GM21390 (cell line): ENCODE measurements at regions not wholly inside any gene's neighbourhood (a gene's known extent, or its start where the extent isn't known, plus 50 kb on each side); places are given as distances from the start of the nearest gene placed in this dataset.
A peak's percentile ranks its signal among the peaks of the same experiment; 100 is the strongest.

Source experiments
- ATAC-seq: cut with Tn5 transposase; IDR thresholded peaks from one replicate; pipeline ENCODE4 v1.9.1; 2021; ENCODE audit not compliant: unreplicated experiment

DNA sequence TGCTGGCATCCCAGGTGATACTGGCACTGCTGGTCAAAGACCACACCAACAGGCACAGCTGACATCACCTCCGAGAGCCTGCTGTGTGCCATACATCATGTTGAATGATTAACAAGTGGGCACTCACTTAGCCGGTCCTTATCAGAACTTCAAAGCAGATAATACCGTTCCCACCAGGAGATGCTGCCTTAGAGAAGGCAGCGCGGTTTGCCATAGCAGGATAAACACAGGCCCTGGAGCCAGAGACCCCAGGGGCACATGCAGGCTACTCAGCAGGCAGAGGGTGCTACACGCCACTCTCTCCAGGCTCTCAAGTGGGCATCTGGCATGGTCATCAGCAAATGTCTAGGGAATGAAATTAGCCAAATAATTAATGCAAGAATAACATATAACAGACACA lies 86.5 kb upstream of the CST7 start:
- ATAC-seq, result no peak

DNA sequence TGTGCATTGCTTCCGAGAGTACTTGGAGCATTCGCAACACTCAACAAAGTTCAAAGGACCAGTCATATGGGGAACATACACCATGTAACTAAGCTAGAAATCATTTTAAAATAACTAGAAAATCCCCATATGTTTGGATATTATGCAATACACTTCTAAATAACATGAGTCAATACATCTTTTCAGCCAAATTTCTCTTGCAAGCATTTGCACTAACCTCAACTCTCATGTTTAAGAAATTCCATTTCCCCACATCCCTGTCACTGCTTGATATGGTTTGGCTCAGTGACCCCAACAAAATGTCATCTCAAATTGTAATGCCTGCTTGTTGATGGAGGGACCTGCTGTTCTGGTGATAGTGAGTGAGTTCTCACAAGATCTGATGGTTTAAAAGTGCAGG lies 85.7 kb upstream of the CST7 start:
- no peak for ATAC-seq

DNA sequence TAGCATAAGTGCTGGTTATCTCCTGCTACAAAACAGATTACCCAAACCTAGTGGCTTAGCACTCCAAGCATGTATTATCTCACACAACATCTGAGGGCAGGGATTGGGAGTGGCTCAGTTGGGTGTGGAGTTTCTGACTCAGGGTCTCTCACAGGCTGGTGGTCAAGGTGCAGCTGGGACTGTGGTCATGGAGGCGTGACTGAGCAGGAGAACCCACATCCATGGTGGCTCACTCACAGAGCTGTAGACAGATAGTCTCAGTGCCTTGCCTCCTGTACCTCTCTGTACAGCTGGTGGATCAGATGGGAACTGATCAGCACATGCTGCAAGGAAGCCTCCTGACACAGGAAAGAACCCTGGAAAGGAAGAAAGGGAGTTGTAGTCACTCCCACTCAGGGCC lies 83.1 kb upstream of the CST7 start:
- ATAC-seq, result no peak

DNA sequence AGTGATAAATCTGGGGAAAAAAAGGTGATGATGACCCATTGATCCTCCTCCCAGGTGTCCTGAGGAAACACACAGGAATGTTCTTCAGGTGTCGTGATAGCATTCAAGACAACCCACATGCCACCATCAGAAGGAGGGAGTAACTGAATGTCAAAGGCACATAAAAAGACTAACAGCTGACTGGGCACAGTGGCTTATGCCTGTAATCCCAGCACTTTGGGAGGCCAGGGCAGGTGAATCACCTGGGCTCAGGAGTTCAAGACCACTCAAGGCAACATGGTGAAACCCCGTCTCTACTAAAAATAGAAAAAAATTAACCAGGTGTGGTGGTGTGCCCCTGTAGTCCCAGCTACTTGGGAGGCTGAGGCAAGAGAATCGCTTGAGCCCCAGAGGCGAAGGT lies 82.3 kb upstream of the CST7 start:
- ATAC-seq, result no peak

DNA sequence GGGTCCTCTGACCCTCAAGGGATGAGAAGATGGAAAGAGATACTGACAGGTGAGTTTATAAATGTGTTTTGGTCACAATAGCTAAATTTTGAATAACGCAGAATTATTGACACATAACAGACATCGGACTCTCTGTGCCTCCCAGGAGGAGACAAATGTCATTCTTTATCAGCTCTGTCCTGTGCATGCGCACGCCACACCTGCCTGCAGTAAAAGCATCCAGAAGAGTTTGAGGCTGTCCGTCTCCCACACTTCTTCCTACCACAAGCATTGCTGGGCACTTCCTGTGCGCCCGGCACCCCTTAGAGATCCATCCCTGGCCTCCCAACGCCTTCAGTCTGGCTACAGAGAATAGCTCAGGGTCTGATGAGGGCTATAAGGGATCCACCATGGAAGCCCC lies 81.5 kb upstream of the CST7 start:
- no peak for ATAC-seq

DNA sequence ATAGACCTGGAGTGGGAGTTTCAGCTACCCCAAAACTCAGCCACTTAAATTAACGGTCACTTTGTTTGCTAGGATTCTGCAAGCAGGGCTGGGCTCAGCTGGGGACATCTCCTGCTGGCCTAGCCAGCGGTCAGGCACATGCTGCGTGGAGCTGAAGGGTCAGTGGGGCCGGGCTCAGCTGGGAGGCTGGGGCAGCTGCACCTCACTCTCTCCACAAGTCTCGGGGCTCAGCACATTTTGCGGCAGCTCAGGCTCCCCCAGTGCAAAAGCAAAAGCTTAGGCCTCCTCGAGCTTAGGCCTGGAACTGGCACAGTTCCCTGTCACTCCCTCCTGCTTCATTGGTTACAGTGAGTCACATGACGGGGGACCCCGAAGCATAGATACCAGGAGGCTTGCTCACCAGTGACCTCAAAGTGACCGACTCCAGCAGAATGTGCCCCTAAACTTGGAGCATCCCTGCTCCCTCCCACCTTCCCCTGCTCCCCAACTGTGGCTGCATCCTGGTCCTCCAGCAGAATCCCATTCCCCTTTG lies 80.6 kb upstream of the CST7 start:
- no peak for ATAC-seq

DNA sequence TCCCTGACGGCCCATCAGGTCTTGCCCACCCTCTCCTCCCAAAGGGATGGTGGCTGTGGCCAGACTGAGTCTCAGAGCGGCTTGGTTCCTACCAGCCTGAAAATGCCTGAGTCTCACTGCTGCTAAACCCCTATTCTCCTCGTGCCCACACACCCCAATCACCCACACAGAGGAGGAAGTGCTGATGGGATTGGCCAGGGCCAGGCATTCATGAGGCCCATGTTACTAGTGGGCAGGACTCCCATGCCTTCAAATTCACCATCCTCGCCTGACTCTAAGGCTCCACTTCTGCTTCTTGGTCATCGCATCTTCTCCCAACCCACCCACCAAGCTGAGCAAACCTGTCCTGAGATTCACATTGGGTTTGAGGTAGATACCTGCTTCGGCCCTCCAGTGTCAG lies 80.1 kb upstream of the CST7 start:
- ATAC-seq, result no peak

DNA sequence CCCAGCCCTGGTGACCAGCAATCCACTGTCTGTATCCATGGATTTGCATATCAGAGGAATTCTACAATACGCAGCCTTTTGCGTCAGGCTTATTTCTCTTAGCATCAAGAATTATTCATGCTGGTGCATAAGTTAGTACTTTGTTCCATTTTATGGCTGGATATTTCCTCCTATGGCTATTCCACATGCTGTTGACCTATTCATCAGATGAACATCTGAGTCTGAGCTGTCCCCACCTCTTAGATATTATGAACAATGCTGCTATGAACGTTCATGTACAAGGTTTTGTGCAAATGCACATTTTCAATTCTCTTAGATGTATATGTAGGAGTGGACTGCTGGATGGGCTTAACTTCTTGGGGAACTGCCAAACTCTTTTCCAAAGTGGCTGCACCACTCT lies 79.0 kb upstream of the CST7 start:
- ATAC-seq, result no peak

DNA sequence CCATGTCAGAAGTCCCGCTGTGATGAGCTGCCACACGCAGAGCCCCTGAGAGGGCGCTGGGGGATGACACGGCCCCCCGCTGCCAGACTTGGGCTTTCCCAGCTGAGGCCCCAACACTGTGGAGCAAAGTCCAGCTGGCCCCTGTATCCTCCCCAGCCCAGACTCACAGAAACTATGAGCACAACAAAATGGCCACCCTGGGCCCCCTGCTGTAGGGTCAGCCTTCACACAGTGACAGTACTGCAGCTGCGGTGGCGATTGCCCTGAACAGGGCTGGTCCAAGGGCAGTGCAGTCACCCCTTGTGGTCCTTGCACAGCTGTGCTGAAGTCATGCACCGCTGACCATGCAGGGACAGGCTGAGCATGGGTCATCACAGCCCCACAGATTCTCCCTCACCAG lies 78.2 kb upstream of the CST7 start:
- no peak for ATAC-seq

DNA sequence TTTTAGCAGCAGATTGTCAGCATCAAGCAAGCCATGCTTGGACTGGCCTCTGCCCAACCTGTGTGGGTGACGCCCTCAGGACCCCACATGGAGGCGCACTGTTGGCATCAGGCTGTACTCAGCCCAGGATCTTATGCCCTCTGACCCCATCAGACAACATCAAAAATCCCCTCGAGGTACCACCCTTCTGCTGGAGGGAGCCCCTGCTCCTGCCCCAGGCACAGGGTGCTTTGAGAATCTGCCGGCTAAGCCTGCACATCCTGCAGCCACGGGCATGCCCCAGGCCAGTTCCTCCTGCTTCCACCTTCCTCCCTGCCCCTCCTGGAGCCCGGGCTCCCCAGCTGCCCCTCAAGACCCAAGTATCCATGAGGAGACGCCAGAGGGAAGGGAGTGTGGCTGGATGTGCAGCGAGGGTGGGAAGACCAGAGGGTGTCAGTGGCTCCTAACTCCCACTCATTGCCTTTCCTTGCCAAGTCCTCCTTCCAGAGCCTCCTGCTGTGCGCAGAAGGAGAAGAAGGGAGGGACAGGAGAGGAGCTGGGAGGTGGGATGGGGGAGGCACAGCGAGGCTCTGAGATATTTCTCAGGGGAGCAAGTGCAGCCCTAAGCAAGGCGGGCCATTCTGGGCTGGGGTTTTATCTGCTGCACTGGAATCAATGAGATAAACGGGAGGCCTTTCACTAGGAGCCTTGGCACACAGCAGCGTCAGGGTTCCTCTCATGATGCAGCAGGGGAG lies 77.4 kb upstream of the CST7 start:
- ATAC-seq, result no peak

DNA sequence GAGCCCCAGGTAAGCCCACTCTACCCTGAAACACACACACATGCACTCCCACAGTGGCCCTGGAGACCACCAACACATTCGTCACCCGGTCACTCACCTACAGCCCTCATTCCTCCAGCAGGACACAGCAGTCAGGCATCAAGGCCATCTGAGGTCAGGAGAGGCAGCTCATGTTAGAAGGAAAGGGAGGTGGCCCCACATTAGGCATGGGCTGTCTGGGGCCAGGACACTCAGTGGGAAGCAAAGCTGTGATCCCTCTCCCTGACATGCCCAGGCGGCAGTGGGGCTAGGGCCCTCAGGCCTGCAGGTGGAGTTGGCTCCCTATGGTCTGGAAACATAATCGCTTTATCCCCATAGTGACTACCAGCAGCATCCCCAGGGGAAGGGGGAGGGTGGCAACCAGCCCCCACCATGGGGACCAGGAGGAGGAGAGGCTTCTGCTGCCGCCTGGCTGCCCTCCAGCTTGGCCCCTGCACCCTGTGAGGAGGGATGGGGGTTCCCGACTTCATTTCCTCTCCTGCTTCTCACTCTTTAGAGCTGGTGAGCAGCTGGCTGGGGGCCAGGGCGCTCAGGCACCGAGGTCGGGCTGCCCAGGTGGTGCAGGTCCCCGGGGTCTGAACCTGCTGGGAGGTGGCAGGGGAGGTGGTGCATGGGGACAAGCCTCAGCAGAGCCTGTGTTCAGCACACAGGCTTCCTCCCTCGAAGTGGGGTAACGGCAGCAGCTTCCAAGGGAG lies 76.6 kb upstream of the CST7 start:
- ATAC-seq, result peak; percentile 57

DNA sequence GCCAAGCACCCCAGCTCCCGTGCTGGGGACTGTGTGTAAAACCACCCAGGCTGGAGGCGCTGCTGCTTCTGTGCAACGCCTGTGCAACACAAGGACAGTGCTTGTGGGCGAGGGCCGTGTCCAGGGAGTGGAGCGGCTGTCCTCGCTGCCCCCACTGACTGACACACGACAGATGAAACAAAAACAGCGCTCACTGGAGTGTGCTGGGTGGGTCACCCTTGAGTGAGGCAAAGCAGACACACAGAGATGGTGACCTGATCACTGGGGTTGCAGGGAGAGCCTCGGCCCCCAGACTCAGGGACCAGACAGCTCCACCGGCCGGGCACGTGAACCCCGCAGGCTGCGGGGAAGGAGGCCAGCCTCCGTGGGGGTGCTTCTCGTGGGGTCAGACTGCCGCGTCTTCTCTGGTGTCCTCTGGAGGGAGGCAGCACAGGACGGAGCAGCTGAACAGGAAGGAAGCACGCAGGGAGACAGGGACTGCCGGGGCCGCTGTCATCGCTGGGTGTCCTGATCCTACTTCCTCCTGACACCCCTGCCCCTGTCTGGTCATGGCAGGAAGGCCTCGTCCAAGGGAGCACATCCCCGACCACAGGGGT lies 75.9 kb upstream of the CST7 start:
- no peak for ATAC-seq

DNA sequence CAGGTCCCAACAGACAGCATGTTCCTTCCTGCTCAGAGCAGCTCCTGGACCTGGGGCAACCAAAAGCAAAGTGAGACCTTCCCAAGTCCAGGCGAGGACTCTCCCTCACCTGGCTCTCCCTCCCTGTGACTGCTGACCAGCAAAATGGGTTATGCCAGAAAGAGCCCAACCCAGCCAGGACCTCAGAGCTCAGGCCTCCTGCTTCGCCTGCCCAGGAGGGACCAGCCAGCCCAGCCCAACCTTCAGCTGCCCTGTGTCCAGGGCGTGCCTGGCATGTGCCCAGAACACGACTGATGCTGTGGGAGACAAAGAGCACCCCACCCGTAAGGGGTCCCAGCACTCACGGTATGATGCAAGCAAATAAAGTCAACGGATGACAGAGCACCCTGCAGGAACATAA lies 74.0 kb upstream of the CST7 start:
- ATAC-seq, result no peak

DNA sequence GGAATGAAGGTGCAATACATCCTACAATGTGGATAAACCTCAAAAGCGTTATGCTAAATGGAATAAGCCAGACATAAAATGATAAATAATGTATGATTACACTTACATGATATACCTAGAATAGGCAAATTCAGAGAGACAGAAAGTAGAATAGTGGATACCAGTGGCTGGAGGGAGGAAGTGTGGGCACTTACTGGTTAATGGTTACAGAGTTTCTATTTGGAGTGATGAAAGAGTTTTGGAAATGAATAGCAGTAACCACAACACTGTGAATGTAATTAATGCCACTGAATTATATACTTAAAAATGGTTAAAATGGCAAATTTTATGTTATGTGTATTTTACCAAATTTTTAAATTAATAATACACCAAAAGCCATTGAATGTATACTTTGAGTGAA lies 71.4 kb upstream of the CST7 start:
- no peak for ATAC-seq

DNA sequence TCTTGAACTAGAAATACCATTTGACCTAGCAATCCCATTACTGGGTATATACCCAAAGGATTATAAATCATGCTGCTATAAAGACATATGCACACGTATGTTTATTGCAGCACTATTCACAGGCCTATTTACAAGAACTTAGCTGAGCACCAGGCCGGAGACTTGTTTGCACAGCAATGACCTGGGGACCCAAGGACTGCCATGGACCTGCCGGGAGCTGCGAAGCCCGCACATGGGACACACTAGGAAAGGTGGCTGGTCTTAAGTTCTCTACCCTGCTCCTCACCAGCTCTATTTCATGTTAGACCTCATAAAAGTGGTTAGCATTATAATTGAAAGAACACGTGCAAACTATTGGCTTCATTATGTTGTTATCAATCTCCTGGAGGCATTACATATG lies 70.4 kb upstream of the CST7 start:
- ATAC-seq, result no peak

DNA sequence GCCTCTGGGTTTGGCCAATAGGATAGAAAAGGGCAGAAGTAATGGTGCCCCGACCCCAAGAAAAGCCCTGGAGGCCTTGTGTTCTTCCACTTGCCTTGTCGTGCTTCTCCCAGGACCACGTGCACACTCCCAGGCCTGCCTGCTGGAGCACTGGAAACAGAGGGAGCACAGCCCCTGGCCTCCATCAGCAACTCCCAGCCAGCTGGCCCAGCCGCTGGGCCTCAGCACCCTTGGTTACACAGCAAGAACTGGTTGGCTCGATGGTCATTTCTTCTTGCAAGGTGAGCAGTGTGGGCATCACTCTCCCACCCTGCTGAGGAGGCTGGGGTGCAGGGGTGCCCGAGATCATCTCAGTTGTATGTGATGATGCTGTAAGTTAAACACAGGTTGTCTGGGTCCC lies 69.2 kb upstream of the CST7 start:
- ATAC-seq, result no peak

DNA sequence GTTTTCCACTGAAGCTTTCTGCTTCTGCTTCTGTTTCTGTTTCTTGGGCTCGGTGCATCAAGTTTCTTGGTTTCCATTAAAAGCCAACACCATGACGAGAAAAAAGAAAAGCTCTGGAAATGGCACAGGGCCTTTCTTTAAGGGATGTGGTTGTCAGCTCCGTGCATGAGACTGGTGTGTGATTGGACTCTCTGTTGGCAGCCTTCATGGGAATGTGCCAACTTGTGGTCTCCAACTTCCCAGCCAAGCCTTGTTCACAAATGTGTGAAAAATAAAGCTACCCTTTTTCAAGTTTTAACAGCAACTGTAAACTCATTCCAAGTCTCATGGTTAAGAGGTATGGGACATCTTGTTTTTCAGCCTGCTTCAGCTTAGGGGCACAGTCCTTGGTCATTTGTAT lies 68.7 kb upstream of the CST7 start:
- ATAC-seq, result no peak

DNA sequence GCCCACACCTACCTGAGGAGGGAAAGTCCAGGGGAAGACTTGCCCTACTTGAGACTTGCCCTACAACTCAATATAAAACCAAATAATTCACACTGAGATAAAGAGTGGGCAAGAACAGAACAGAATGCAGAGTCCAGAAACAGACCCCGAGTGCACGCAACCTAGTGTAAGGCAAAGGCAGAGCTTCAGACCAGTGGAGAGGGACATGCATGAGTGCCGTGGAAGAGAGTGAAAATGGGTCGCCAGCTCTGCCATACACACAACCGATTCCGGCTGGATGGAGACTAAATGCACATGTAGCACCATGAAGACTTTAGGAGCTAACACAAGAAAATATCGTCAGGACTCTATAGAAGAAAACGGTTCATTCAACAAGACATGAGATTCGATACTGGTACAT lies 58.8 kb upstream of the CST7 start:
- no peak for ATAC-seq

DNA sequence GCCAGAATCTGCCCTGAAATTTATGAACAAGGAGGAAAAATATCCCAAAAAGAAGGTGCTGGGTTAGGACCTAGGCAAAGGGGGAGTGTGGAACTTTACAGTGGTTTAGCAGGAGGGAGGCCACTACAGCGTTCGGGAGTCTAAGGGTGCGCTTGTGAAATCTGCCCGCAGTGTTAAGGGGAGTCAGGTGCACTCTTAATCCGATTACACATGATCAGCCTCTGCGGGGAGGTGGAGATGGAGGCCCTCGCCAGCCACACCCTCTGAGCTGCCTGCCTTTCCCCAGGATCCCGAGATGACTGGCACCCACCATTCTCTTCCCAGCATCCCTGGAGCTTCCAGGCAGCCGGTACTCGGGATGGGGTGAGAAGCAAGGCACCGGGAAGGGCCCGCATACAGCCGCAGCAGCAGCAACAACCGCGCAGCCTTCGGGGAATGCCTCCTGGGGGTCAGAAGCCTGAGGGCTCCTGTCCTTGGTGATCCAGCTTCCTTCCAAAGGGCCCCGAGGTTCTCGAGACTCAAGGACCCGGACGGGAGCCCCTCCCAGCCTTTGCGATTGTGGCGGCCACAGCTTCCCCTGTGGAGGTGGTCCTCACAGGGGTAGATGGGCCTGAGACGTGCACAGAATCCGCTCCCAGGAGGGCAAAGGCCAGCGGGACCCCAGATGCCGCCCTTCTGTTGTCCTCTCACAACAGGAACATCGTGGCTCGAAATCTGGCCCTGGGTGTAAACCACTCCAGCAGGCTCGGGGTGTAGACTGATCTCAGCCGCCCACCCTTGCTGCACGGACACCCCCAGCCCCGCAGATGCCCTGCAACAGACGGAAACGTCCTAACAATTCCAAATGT lies 57.3 kb upstream of the CST7 start:
- ATAC-seq, result no peak

DNA sequence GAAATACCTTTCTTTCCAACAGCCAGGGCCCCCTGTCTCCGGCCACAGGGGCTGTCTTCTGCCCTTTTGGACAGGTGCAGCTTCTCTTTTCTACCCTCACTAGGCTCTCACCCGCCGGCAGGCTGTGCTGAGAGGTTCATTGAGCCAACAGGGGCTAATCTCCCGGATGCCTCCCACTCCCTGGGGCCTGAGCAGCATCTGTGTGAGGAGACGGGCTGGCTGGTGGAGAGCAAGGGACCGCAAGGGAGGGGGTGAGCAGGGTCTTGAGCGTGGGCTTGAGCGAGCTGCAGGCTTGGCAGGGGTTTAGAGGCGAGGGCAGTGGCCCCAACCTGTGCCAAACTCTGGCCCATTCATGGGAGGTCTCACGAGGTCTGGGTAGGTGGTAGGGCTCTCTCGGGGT lies 56.5 kb upstream of the CST7 start:
- ATAC-seq, result no peak

DNA sequence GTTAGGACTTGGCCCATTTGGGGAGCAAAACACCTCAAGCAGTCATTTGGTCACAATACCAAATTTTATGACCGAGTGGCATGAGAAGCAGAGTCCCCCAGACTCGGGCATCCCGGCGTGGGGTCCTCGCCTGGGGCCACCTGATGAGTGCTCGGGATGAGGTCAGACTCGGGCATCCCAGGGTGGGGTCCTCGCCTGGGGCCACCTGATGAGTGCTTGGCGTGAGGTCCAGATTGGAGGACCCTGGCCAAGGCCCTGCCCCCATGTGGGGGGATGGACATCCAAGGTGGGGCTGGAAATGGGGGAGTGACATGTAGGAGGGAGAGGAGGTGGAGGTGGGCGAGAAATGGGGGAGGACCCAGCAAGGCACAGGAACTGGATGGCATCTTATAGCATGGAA lies 56.1 kb upstream of the CST7 start:
- no peak for ATAC-seq
